ENCODE measurements at regions not wholly inside any gene's neighbourhood (a gene's known extent, or its start where the extent isn't known, plus 50 kb on each side); places are given as distances from the start of the nearest gene placed in this dataset.

DNA sequence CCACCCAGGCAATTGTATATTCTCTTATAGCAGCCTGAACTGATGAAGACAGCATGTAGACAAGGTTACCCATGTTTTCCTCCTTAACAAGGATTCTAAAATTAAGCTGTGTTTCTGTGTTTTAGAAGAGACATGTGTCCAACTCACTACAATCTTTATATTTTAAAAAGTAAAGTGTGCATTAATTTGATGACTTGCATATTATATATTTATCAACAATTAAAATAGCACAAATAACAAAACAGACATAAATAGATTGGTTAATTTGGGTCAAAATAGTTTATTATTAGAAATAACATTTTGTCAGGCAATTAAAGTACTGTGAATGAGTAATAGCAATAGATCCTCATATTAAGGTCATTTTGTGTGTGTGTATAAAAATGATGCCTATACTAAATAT lies 357.1 kb downstream of the PDGFC start:
- TF ChIP-seq POLR2A (IDR thresholded peaks at IDR 0.05; ENCODE audit: borderline replicate concordance, extremely low read depth, insufficient read depth, insufficient read length) (no peak), FOSL1 (IDR thresholded peaks at IDR 0.05; ENCODE audit: low read depth) (no peak)
- TF ChIP-seq, protein P1, sequence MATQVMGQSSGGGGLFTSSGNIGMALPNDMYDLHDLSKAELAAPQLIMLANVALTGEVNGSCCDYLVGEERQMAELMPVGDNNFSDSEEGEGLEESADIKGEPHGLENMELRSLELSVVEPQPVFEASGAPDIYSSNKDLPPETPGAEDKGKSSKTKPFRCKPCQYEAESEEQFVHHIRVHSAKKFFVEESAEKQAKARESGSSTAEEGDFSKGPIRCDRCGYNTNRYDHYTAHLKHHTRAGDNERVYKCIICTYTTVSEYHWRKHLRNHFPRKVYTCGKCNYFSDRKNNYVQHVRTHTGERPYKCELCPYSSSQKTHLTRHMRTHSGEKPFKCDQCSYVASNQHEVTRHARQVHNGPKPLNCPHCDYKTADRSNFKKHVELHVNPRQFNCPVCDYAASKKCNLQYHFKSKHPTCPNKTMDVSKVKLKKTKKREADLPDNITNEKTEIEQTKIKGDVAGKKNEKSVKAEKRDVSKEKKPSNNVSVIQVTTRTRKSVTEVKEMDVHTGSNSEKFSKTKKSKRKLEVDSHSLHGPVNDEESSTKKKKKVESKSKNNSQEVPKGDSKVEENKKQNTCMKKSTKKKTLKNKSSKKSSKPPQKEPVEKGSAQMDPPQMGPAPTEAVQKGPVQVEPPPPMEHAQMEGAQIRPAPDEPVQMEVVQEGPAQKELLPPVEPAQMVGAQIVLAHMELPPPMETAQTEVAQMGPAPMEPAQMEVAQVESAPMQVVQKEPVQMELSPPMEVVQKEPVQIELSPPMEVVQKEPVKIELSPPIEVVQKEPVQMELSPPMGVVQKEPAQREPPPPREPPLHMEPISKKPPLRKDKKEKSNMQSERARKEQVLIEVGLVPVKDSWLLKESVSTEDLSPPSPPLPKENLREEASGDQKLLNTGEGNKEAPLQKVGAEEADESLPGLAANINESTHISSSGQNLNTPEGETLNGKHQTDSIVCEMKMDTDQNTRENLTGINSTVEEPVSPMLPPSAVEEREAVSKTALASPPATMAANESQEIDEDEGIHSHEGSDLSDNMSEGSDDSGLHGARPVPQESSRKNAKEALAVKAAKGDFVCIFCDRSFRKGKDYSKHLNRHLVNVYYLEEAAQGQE (IDR thresholded peaks at IDR 0.05; ENCODE audit: low read depth) = no peak
- TF ChIP-seq, protein P2, sequence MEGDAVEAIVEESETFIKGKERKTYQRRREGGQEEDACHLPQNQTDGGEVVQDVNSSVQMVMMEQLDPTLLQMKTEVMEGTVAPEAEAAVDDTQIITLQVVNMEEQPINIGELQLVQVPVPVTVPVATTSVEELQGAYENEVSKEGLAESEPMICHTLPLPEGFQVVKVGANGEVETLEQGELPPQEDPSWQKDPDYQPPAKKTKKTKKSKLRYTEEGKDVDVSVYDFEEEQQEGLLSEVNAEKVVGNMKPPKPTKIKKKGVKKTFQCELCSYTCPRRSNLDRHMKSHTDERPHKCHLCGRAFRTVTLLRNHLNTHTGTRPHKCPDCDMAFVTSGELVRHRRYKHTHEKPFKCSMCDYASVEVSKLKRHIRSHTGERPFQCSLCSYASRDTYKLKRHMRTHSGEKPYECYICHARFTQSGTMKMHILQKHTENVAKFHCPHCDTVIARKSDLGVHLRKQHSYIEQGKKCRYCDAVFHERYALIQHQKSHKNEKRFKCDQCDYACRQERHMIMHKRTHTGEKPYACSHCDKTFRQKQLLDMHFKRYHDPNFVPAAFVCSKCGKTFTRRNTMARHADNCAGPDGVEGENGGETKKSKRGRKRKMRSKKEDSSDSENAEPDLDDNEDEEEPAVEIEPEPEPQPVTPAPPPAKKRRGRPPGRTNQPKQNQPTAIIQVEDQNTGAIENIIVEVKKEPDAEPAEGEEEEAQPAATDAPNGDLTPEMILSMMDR (IDR thresholded peaks at IDR 0.05 in 2 of 3, conservative IDR thresholded peaks at IDR 0.05 in 1 of 3; ENCODE audit: borderline replicate concordance in 1 of 3, insufficient read depth in 1 of 3, low read depth in 2 of 3, low read length in 2 of 3) = no peak

Measured in HCT116 (cell line).